T-helper 2 cell treated with Interferon-gamma antibody and Interleukin-4, amounts not matched to agents 100 ng/mL and 5 ng/mL, for 36 hours (primary cell): ENCODE measurements at regions not wholly inside any gene's neighbourhood (a gene's known extent, or its start where the extent isn't known, plus 50 kb on each side); places are given as distances from the start of the nearest gene placed in this dataset.
"Not testable (repeated sequence)": the region's sequence is repeated elsewhere in the genome, so short reads cannot be mapped to it uniquely, and the experiment has no call there.

Experiments used
- intact Hi-C: fragments of 100-400 bp; cut with micrococcal nuclease; formaldehyde crosslinking; loops from one replicate; pipeline ENCODE4 v1.15.1; 2023

GRCh38 chr4:27075603-27076002 is 215.0 kb downstream of the STIM2 start:
- intact Hi-C loops: not testable (repeated sequence)

- intact Hi-C loops: no loop called here
Measured at GRCh38 chr4:27078934-27079455, 218.4 kb downstream of the STIM2 start.

DNA sequence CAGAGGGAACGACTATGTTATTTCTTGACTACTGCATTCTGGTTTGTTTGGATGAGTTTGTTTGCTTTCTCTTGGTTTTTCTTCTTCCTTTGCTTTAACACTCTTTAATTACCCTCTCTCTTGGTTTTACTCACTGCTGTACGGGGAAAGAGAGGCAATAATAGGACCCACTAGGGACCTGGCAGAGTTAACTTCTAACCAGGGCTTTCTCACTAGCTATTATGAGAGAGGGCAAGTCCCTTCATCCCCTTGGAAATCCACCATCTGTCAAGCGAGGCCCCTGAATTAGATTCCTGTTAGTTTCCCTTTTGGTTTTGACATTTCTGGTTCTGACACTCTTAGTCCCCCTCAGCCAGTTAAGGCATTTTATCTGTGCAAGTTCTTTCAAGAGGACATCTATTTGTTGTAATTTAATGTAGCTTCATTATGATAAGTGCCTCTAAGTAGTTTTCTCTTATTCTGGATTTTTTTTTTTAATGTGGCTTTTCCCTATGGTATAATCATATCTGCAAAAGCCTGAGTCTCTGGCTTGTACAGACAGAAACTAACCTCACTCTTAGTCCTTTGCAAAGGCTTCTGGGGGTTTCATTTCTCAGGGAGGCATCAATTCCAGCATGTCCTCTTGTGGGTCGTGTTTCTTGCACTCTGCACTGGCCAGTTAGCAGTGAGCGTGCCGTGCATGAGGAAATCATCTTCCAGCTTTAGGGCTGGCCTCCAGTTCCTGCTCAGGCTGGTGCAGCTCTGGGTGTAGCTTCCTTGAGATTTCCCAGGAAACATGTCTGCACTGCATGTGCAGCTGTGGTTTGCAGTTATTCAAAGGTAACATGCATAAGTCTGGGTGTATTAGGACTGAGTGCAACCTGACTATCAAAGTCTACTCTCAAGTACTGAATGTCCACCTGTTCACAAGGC is 221.3 kb downstream of the STIM2 start:
- intact Hi-C loops: no loop called here

GRCh38 chr4:27082776-27083175 is 222.1 kb downstream of the STIM2 start:
- intact Hi-C loops: no loop called here

DNA sequence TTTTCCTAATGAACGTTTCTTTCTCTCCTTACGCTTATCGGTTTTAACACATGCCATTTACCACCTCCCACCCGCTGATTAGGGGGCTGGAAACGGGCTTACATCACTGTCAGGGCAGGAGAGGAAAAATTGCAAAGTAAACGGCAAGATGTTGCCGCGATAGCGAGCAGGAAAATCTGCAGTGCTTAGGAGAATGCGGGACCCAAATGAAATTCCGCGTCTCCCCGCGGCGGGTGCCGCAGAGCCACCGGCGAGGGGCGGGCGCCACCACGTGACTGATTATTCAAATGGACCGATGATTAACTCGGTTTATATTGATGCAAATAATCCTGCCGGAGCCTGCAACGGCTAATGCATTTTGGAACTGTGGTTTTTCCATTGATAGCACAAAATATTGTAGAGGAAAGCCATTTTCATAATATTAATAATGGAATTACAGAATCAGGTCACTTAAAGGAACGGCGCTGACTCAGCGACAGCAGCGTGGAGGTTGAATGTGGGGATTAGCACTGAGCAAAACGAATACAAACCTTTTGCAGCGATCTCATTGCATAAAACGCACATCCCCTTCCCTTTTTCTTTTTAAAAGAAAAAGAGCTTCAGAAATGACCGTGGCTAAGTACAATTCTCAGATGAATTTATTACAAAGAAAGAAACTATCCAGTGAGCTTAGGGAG is 224.2 kb downstream of the STIM2 start:
- intact Hi-C loops: no loop called here

DNA sequence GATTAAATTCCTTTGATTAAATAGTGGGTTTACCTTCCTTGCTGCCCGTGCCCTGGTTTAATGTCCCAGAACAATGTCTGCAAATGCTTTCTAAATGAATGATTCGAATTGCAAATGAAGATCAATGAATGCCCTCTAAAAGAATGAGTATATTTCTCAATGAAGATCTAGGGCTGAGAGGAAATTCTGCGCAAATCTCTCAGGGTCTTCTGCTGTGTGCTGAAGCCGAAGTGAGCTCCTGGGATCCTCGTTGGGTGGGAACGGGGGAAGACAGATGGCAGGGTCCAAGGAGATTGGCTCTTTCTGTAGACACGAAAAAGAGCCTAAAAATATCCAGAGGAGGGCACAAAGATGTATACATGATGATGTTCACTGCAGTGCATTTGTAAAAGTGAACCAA is 224.8 kb downstream of the STIM2 start:
- intact Hi-C loops: no loop called here

- intact Hi-C loops: no loop called here
Measured at GRCh38 chr4:27087306-27088045, 226.8 kb downstream of the STIM2 start.

- intact Hi-C loops: no loop called here
Measured at GRCh38 chr4:27088491-27088890, 227.8 kb downstream of the STIM2 start.

DNA sequence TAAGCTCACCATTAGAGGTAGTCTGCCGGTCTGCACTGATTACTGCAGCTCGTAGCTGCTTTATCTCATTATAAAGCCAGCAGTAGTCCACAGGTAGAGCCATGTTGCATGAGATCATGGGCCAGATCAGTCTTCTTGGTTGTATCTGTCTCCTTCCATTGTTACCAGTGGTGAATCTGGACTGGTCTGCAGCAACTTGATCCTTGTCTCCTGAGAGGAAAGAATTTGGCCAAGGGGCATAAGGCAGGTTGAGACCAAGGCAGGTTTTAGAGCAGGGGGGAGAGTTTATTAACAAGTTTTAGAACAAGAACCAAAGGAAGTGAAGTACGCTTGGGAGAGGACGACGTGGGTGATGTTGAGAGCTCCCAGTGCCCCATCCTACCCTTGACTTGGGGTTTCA is 228.5 kb downstream of the STIM2 start:
- intact Hi-C loops: no loop called here

GRCh38 chr4:27090406-27090805 is 229.8 kb downstream of the STIM2 start:
- intact Hi-C loops: no loop called here

- intact Hi-C loops: no loop called here
Measured at GRCh38 chr4:27094224-27094623, 233.6 kb downstream of the STIM2 start.

GRCh38 chr4:27094783-27095182 is 234.1 kb downstream of the STIM2 start:
- intact Hi-C loops: no loop called here

DNA sequence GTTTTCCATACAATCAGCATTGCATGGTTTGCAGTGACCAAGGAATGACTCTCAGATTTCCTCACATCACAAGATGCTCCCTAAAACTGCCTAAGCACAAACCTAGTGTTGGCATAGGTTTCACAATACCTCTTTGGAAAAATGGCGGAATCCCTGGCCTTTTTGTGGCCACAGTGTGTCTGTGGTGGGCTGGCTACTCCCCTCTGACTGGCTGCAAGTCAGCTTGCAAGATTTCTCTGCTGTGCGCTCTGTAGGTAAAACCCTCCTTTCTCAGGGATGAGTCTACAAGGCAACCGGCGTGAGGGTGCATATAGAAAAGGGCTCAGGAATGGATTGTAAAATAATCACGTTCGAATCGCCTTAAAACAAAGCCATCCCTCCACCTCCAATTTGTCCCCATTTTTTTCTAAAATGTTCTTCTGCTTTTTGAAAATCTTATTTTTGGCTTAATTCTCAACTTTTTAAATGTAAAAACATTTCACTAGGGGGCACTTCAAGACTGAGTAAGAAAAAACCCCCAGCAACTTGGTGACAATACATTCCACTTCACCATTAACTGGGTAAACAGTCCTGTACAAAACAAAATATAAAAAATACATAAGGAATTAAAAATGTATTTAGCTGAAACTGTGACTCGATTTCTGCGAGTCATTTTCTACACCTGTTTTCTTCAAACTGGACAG is 235.6 kb downstream of the STIM2 start:
- intact Hi-C loops: no loop called here

GRCh38 chr4:27098034-27098433 is 237.4 kb downstream of the STIM2 start:
- intact Hi-C loops: no loop called here

- intact Hi-C loops: no loop called here
Measured at GRCh38 chr4:27100713-27101112, 240.1 kb downstream of the STIM2 start.

DNA sequence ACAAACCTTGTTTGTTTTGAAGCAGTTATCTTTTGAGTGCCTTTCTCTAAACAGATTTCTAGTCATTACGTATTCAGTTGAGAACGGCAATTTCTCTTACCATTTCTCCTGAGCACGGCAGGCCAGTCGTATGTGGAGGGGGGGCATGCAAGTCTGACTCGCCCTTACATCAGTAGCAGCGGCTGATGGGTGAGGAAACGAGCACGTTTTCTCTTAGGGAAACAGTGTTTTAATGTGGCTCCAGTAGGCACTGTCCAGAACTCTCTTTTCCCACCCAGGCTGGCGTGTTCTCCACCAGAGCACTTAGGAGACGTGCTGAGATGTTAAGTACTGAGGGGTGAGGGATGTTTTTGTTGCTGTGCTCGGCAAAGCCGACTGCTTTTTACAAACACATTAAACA is 240.5 kb downstream of the STIM2 start:
- intact Hi-C loops: no loop called here

DNA sequence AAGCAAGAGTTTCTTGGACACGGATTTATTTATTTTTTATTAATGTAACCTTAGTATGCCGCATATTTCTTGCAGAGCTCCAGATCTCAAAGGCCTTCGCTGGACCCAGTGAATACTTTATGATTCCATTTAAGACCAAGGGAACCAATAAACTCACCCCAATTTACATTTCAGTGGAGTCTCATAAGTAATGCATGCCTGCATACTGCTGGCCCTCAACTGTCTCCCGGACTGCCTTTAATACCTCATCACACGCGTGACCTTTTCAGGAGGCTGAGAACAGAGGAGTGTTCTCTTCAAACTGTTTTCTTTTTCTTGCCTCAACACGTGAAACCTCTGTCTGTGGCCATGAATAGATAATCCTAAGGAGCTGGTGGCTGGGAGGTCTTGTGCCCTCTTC is 240.9 kb downstream of the STIM2 start:
- intact Hi-C loops: no loop called here

GRCh38 chr4:27111627-27112026 is 251.0 kb downstream of the STIM2 start:
- intact Hi-C loops: no loop called here

GRCh38 chr4:27112587-27112986 is 251.9 kb downstream of the STIM2 start:
- intact Hi-C loops: no loop called here

DNA sequence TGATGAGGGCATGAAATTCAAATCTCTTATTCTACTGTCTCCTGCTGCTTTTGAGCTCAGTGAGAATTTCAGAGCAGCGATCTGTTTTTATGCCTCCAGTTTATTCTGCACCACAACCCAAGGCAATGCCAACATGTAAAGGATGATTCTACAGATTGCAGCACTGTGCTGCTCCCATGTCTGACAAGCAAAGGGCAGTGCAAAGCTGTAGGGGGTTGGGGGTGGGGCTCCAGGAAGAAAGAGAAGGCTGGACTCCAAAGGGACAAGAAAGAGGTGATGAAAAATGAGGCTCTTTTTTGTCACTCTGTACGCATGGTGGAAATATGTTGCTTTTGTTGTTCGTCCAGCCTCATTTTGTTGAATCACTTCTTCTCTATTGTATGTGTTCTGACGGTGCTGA is 254.6 kb downstream of the STIM2 start:
- intact Hi-C loops: no loop called here

GRCh38 chr4:27117453-27117852 is 256.8 kb downstream of the STIM2 start:
- intact Hi-C loops: no loop called here
